ENCODE measurements at regions not wholly inside any gene's neighbourhood (a gene's known extent, or its start where the extent isn't known, plus 50 kb on each side); places are given as distances from the start of the nearest gene placed in this dataset.
"Not testable (repeated sequence)": the region's sequence is repeated elsewhere in the genome, so short reads cannot be mapped to it uniquely, and the experiment has no call there.

DNA sequence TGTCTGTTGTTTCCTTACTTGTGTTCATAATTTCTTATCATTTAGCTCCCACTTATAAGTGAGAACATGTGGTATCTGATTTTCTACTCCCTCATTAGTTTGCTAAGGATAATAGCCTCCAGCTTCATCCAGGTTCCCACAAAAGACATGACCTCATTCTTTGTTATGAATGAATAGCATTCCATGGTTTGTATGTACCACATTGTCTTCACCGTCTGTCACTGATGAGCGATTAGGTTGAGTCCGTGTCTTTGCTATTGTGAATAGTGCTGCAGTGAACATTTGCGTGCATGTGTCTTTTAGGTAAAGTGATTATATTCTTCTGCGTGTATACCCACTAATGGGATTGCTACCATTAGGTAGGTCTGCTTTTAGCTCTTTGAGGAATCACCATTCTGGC, 624.3 kb upstream of the EPHA5 start:
- H3K4me1 ChIP-seq (ENCODE audit: control insufficient read depth, insufficient read depth, low read length): no peaks in the 10 kb centered on the region
- no peak overlapping the region for H3K4me3 ChIP-seq (ENCODE audit: low read depth, low read length)
- H3K27me3 ChIP-seq (ENCODE audit: control insufficient read depth, insufficient read depth, low read length): no peaks in the 10 kb centered on the region
- H3K27ac ChIP-seq (ENCODE audit: low read depth, low read length): no peak overlapping the region
- no peak for DNase-seq (ENCODE audit: low read depth in 4 of 6, low spot score in 6 of 6)
- H3K9me3 ChIP-seq (ENCODE audit: control insufficient read depth, insufficient read depth, low read length): no peaks in the 10 kb centered on the region
- WGBS (ENCODE audit: insufficient coverage): no CpG with 5 or more reads among the region's 5 CpGs
- H3K36me3 ChIP-seq (ENCODE audit: control insufficient read depth, insufficient read depth, low read length): no peaks in the 10 kb centered on the region

GRCh38 chr4:66284991-66285451, 614.7 kb upstream of the EPHA5 start:
- no peak for DNase-seq (ENCODE audit: low read depth in 4 of 6, low spot score in 6 of 6)
- H3K9me3 ChIP-seq (ENCODE audit: control insufficient read depth, insufficient read depth, low read length): no peaks in the 10 kb centered on the region
- no peaks in the 10 kb centered on the region for H3K4me1 ChIP-seq (ENCODE audit: control insufficient read depth, insufficient read depth, low read length)
- whole genome bisulfite sequencing (ENCODE audit: insufficient coverage): 93% methylated on average over 13 of the region's 15 CpGs
- no peaks in the 10 kb centered on the region for H3K27me3 ChIP-seq (ENCODE audit: control insufficient read depth, insufficient read depth, low read length)
- H3K4me3 ChIP-seq (ENCODE audit: low read depth, low read length): no peak overlapping the region
- H3K27ac ChIP-seq (ENCODE audit: low read depth, low read length): no peak overlapping the region
- no peaks in the 10 kb centered on the region for H3K36me3 ChIP-seq (ENCODE audit: control insufficient read depth, insufficient read depth, low read length)

GRCh38 chr4:66279084-66279483, 608.8 kb upstream of the EPHA5 start:
- DNase-seq (ENCODE audit: low read depth in 4 of 6, low spot score in 6 of 6): no peak
- Histone ChIP-seq H3K36me3 (ENCODE audit: control insufficient read depth, insufficient read depth, low read length) (no peaks in the 10 kb centered on the region), H3K4me3 (ENCODE audit: low read depth, low read length) (no peak overlapping the region), H3K4me1 (ENCODE audit: control insufficient read depth, insufficient read depth, low read length) (no peaks in the 10 kb centered on the region), H3K27me3 (ENCODE audit: control insufficient read depth, insufficient read depth, low read length) (no peaks in the 10 kb centered on the region), H3K9me3 (ENCODE audit: control insufficient read depth, insufficient read depth, low read length) (no peaks in the 10 kb centered on the region), H3K27ac (ENCODE audit: low read depth, low read length) (no peak overlapping the region)
- 88% methylated on average over 1 of the region's 1 CpG for WGBS (ENCODE audit: insufficient coverage)

- 42% methylated on average over 4 of the region's 4 CpGs for WGBS (ENCODE audit: insufficient coverage)
- peak; percentile 33 to 81 (median 53) for DNase-seq (ENCODE audit: low read depth in 4 of 6, low spot score in 6 of 6)
- H3K27ac ChIP-seq (ENCODE audit: low read depth, low read length): peak overlapping the region; percentile 33
These were observed 605.2 kb upstream of the EPHA5 start for GRCh38 chr4:66275411-66276038.

DNA sequence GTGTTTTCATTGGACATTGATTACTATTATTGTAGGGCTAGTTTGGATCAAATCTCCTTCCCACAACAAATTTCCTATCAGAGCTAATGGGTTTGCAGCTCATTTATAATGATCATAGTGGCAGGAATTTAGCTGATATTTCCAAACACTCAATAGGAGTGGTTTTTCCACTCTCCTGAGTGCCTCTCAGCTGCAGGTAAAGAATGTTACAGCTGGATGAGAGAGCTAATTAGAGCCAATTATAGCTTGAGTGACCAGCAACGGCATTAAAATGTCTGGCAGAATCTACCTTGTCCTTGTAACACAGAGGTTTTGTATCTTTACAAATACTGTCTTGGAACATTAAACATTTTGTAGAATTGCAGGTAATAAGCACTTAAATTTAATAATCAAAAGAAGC, 602.8 kb upstream of the EPHA5 start:
- Histone ChIP-seq H3K27me3 (ENCODE audit: control insufficient read depth, insufficient read depth, low read length) (no peaks in the 10 kb centered on the region), H3K4me3 (ENCODE audit: low read depth, low read length) (no peak overlapping the region)
- peak in 2 of 6 donors; percentile 4 to 34 for DNase-seq (ENCODE audit: low read depth in 4 of 6, low spot score in 6 of 6)

More at GRCh38 chr4:66275411-66276038, 605.2 kb upstream of the EPHA5 start:
- no peaks in the 10 kb centered on the region for H3K4me1 ChIP-seq (ENCODE audit: control insufficient read depth, insufficient read depth, low read length)
- H3K9me3 ChIP-seq (ENCODE audit: control insufficient read depth, insufficient read depth, low read length): peaks cover 4% of the 10 kb centered on the region
- no peak overlapping the region for H3K4me3 ChIP-seq (ENCODE audit: low read depth, low read length)
- no peaks in the 10 kb centered on the region for H3K36me3 ChIP-seq (ENCODE audit: control insufficient read depth, insufficient read depth, low read length)
- no peaks in the 10 kb centered on the region for H3K27me3 ChIP-seq (ENCODE audit: control insufficient read depth, insufficient read depth, low read length)

GRCh38 chr4:66270356-66270755, 600.1 kb upstream of the EPHA5 start:
- not testable (repeated sequence) for H3K9me3 ChIP-seq (ENCODE audit: control insufficient read depth, insufficient read depth, low read length); H3K4me3 ChIP-seq (ENCODE audit: low read depth, low read length); H3K27ac ChIP-seq (ENCODE audit: low read depth, low read length); H3K36me3 ChIP-seq (ENCODE audit: control insufficient read depth, insufficient read depth, low read length); H3K27me3 ChIP-seq (ENCODE audit: control insufficient read depth, insufficient read depth, low read length); DNase-seq (ENCODE audit: low read depth in 4 of 6, low spot score in 6 of 6); H3K4me1 ChIP-seq (ENCODE audit: control insufficient read depth, insufficient read depth, low read length)
- 100% methylated on average over 1 of the region's 2 CpGs for WGBS (ENCODE audit: insufficient coverage)

More for the DNA sequence above, 602.8 kb upstream of the EPHA5 start:
- no CpG with 5 or more reads among the region's 1 CpG for WGBS (ENCODE audit: insufficient coverage)
- no peaks in the 10 kb centered on the region for H3K4me1 ChIP-seq (ENCODE audit: control insufficient read depth, insufficient read depth, low read length)
- H3K36me3 ChIP-seq (ENCODE audit: control insufficient read depth, insufficient read depth, low read length): no peaks in the 10 kb centered on the region
- no peak overlapping the region for H3K27ac ChIP-seq (ENCODE audit: low read depth, low read length)
- peaks cover 5% of the 10 kb centered on the region for H3K9me3 ChIP-seq (ENCODE audit: control insufficient read depth, insufficient read depth, low read length)

GRCh38 chr4:66266554-66266953, 596.3 kb upstream of the EPHA5 start:
- H3K27ac ChIP-seq (ENCODE audit: low read depth, low read length); H3K36me3 ChIP-seq (ENCODE audit: control insufficient read depth, insufficient read depth, low read length); H3K27me3 ChIP-seq (ENCODE audit: control insufficient read depth, insufficient read depth, low read length); H3K9me3 ChIP-seq (ENCODE audit: control insufficient read depth, insufficient read depth, low read length); H3K4me1 ChIP-seq (ENCODE audit: control insufficient read depth, insufficient read depth, low read length); DNase-seq (ENCODE audit: low read depth in 4 of 6, low spot score in 6 of 6); H3K4me3 ChIP-seq (ENCODE audit: low read depth, low read length): not testable (repeated sequence)
- WGBS (ENCODE audit: insufficient coverage): 79% methylated on average over 3 of the region's 5 CpGs

- DNase-seq (ENCODE audit: low read depth in 4 of 6, low spot score in 6 of 6): no peak
- Histone ChIP-seq H3K4me1 (ENCODE audit: control insufficient read depth, insufficient read depth, low read length) (no peaks in the 10 kb centered on the region), H3K27ac (ENCODE audit: low read depth, low read length) (no peak overlapping the region), H3K9me3 (ENCODE audit: control insufficient read depth, insufficient read depth, low read length) (peaks cover 3% of the 10 kb centered on the region), H3K36me3 (ENCODE audit: control insufficient read depth, insufficient read depth, low read length) (no peaks in the 10 kb centered on the region), H3K4me3 (ENCODE audit: low read depth, low read length) (no peak overlapping the region), H3K27me3 (ENCODE audit: control insufficient read depth, insufficient read depth, low read length) (no peaks in the 10 kb centered on the region)
- WGBS (ENCODE audit: insufficient coverage): 85% methylated on average over 5 of the region's 5 CpGs
These were observed 595.7 kb upstream of the EPHA5 start for GRCh38 chr4:66266035-66266434.

DNA sequence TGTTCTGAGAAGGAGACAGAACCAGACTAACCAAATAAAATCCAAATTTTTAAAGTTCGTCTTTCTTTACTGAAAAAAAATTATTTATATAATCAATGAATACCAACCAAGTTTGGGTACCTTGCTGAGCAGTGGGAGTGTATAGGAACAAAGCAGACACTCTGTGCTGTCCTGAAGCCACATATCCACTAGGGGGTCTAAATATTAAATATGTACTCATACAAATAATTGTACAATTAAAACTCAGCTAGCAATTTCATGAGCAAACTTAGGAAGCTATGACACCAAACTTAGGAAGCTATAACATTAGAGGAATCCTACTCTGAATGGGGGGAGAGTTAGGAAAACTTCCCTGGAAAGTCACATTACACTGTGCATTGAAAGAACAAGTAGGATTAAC, 582.0 kb upstream of the EPHA5 start:
- Histone ChIP-seq H3K4me3 (ENCODE audit: low read depth, low read length) (no peak overlapping the region), H3K9me3 (ENCODE audit: control insufficient read depth, insufficient read depth, low read length) (no peaks in the 10 kb centered on the region), H3K36me3 (ENCODE audit: control insufficient read depth, insufficient read depth, low read length) (no peaks in the 10 kb centered on the region), H3K27me3 (ENCODE audit: control insufficient read depth, insufficient read depth, low read length) (no peaks in the 10 kb centered on the region), H3K27ac (ENCODE audit: low read depth, low read length) (no peak overlapping the region), H3K4me1 (ENCODE audit: control insufficient read depth, insufficient read depth, low read length) (no peaks in the 10 kb centered on the region)
- no CpG with 5 or more reads among the region's 1 CpG for WGBS (ENCODE audit: insufficient coverage)
- no peak for DNase-seq (ENCODE audit: low read depth in 4 of 6, low spot score in 6 of 6)

DNA sequence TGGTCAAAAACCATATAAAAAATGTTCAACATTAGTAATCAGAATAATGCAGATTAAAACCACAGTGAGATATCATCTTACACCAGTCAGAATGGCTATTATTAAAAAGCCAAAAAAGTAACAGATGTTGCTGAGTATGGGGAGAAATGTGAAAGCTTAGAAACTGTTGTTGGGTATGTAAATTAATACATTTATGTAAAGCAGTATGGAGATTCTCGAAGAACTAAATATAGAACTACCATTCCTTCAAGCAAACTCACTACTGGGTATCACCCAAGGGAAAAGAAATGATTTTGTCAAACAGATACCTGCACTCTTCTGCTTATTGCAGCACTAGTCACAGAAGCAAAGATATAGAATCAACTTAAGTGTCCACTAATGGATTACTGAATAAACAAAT, 576.4 kb upstream of the EPHA5 start:
- Histone ChIP-seq H3K4me1 (ENCODE audit: control insufficient read depth, insufficient read depth, low read length) (no peaks in the 10 kb centered on the region), H3K36me3 (ENCODE audit: control insufficient read depth, insufficient read depth, low read length) (no peaks in the 10 kb centered on the region), H3K27me3 (ENCODE audit: control insufficient read depth, insufficient read depth, low read length) (no peaks in the 10 kb centered on the region), H3K9me3 (ENCODE audit: control insufficient read depth, insufficient read depth, low read length) (peaks cover 2% of the 10 kb centered on the region), H3K4me3 (ENCODE audit: low read depth, low read length) (no peak overlapping the region), H3K27ac (ENCODE audit: low read depth, low read length) (no peak overlapping the region)
- no CpG with 5 or more reads among the region's 1 CpG for WGBS (ENCODE audit: insufficient coverage)
- peak in 1 of 6 donors; percentile 34 for DNase-seq (ENCODE audit: low read depth in 4 of 6, low spot score in 6 of 6)

All from spinal cord (tissue), 9 donors.